ENCODE measurements at regions not wholly inside any gene's neighbourhood (a gene's known extent, or its start where the extent isn't known, plus 50 kb on each side); places are given as distances from the start of the nearest gene placed in this dataset.
A peak's percentile ranks its signal among the peaks of the same experiment; 100 is the strongest.

DNA sequence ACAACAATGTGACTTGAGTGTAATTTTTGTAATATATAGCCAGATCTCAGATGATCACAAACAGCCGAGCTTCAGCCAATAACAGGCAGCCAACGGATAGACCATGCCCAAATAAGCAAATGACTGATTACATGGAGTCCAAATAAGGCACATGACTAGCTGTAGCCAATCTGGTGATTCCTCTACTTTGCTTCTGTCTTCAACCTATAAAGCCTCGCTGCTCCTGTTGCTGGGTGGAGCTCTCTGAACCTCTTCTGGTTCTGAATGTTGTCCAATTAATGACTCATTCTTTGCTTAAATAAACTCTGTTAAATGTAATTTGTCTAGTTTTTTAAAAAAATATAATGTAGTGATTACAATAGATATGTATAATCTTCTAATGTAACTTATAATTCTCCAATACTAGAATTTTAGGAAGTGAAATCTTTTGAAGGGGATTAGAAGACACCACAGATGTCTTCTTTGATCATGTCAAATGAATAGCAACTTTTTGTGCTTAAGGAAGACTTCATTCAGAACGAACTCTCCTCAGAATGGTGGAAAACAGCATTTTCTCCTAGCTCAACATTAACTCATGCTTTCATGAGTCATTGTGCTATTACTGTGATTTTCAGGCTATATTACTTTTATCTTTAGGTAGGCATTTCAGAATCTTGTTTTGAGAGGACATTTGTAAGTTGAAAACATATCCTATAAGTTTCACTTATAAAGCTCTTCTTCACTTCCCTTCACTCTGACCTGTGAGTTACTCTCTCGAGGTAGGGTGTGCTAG, 857.8 kb upstream of the B3GALT2 start:
- Histone ChIP-seq H2AFZ (no peak overlapping the region), H3K9me3 (ENCODE audit: low read depth) (no peaks in the 10 kb centered on the region), H3K4me3 (no peak overlapping the region), H3K9me2 (replicated peaks; ENCODE audit: insufficient read depth) (no peaks in the 10 kb centered on the region), H4K20me1 (ENCODE audit: insufficient read depth, poor library complexity, severe bottlenecking) (no peaks in the 10 kb centered on the region), H3K4me1 (ENCODE audit: insufficient read depth) (no peaks in the 10 kb centered on the region), H3K27ac (no peak overlapping the region), H3K36me3 (replicated peaks; ENCODE audit: insufficient read depth, low read depth) (no peaks in the 10 kb centered on the region), H3K4me2 (no peak overlapping the region), H3K27me3 (no peaks in the 10 kb centered on the region), H3K79me2 (no peaks in the 10 kb centered on the region)
- DNase-seq (ENCODE audit: low spot score): no peak
- TF ChIP-seq, protein P1, sequence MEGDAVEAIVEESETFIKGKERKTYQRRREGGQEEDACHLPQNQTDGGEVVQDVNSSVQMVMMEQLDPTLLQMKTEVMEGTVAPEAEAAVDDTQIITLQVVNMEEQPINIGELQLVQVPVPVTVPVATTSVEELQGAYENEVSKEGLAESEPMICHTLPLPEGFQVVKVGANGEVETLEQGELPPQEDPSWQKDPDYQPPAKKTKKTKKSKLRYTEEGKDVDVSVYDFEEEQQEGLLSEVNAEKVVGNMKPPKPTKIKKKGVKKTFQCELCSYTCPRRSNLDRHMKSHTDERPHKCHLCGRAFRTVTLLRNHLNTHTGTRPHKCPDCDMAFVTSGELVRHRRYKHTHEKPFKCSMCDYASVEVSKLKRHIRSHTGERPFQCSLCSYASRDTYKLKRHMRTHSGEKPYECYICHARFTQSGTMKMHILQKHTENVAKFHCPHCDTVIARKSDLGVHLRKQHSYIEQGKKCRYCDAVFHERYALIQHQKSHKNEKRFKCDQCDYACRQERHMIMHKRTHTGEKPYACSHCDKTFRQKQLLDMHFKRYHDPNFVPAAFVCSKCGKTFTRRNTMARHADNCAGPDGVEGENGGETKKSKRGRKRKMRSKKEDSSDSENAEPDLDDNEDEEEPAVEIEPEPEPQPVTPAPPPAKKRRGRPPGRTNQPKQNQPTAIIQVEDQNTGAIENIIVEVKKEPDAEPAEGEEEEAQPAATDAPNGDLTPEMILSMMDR (IDR thresholded peaks at IDR 0.05; ENCODE audit: poor library complexity): no peak
- no peak for TF ChIP-seq EZH2 (IDR thresholded peaks at IDR 0.05; ENCODE audit: borderline replicate concordance)
- no peak for TF ChIP-seq EZH2phosphoT487 (IDR thresholded peaks at IDR 0.05; ENCODE audit: low read depth, severe bottlenecking, unreplicated experiment)
- WGBS (ENCODE audit: low lambda C conversion rate, missing lambda C conversion rate): 83% methylated on average over 5 of the region's 5 CpGs

DNA sequence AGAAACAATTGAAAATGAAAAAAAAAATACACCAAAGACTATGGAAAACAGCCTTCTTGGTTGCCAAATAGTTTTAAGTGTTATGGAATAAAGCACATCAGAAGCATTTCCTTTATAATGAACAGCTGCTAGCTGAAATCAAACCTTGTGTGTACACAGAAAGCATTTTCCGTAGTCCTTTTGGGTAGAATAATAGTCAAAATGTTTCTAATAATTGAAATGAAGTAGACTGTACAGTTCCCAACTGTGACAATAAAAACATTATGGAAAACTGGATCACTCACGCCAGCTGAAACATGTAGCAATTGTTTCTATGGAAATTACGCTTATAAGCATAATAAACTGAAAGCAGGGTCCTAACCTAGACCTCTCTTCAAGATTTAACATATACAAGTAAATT, 856.3 kb upstream of the B3GALT2 start:
- Histone ChIP-seq H3K4me2 (no peak overlapping the region), H3K27ac (peak overlapping the region; percentile 23), H3K79me2 (no peaks in the 10 kb centered on the region), H3K9me2 (replicated peaks; ENCODE audit: insufficient read depth) (no peaks in the 10 kb centered on the region), H3K4me3 (no peak overlapping the region), H3K36me3 (replicated peaks; ENCODE audit: insufficient read depth, low read depth) (no peaks in the 10 kb centered on the region), H3K4me1 (ENCODE audit: insufficient read depth) (no peaks in the 10 kb centered on the region), H2AFZ (no peak overlapping the region), H3K27me3 (no peaks in the 10 kb centered on the region), H4K20me1 (ENCODE audit: insufficient read depth, poor library complexity, severe bottlenecking) (no peaks in the 10 kb centered on the region), H3K9me3 (ENCODE audit: low read depth) (no peaks in the 10 kb centered on the region)
- DNase-seq (ENCODE audit: low spot score): no peak
- TF ChIP-seq, protein P1 (IDR thresholded peaks at IDR 0.05; ENCODE audit: poor library complexity): no peak
- TF ChIP-seq EZH2phosphoT487 (IDR thresholded peaks at IDR 0.05; ENCODE audit: low read depth, severe bottlenecking, unreplicated experiment) (no peak), EZH2 (IDR thresholded peaks at IDR 0.05; ENCODE audit: borderline replicate concordance) (no peak)
- 75% methylated on average over 3 of the region's 3 CpGs for WGBS (ENCODE audit: low lambda C conversion rate, missing lambda C conversion rate)

DNA sequence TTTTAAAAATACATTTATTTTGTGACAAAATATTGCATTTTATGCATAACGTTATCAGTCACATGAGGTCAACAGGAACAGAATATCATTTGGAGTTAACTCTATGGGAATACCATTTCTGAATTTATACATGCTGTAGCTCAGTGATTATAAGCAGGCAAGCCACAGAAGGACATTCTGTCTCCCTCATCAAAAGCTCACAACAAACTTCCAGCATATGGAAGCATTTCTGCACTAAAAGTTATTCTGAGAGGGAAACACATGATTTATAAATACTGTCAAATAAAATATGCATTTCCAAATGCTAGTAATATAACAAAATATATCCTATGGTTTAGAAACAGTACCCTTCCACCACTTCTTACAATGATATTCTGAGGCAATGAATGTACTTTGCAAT, 854.1 kb upstream of the B3GALT2 start:
- Histone ChIP-seq H3K9me3 (ENCODE audit: low read depth) (no peaks in the 10 kb centered on the region), H3K4me1 (ENCODE audit: insufficient read depth) (no peaks in the 10 kb centered on the region), H3K27me3 (no peaks in the 10 kb centered on the region), H3K4me3 (no peak overlapping the region), H3K36me3 (replicated peaks; ENCODE audit: insufficient read depth, low read depth) (no peaks in the 10 kb centered on the region), H3K4me2 (no peak overlapping the region), H3K9me2 (replicated peaks; ENCODE audit: insufficient read depth) (no peaks in the 10 kb centered on the region), H3K27ac (no peak overlapping the region), H2AFZ (no peak overlapping the region), H4K20me1 (ENCODE audit: insufficient read depth, poor library complexity, severe bottlenecking) (no peaks in the 10 kb centered on the region), H3K79me2 (no peaks in the 10 kb centered on the region)
- 87% methylated on average over 1 of the region's 1 CpG for WGBS (ENCODE audit: low lambda C conversion rate, missing lambda C conversion rate)
- TF ChIP-seq EZH2 (IDR thresholded peaks at IDR 0.05; ENCODE audit: borderline replicate concordance): no peak
- TF ChIP-seq EZH2phosphoT487 (IDR thresholded peaks at IDR 0.05; ENCODE audit: low read depth, severe bottlenecking, unreplicated experiment): no peak
- TF ChIP-seq, protein P1 (IDR thresholded peaks at IDR 0.05; ENCODE audit: poor library complexity): no peak
- DNase-seq (ENCODE audit: low spot score): no peak
